Neural cell (in vitro differentiated cells): ENCODE measurements at regions not wholly inside any gene's neighbourhood (a gene's known extent, or its start where the extent isn't known, plus 50 kb on each side); places are given as distances from the start of the nearest gene placed in this dataset.

Source experiments
- H2AFZ ChIP-seq: fragments of 200-600, 300-800 bp; sonication (generic), shearing (Covaris generic); 2 replicates; pipeline ENCODE4 v1.6.0; 2014; ENCODE audit warnings: low read depth, mild to moderate bottlenecking, antibody characterized with exemption, low read length, moderate library complexity
- H3F3A ChIP-seq: fragments of 200-600 bp; shearing (Covaris generic); 2 replicates; pipeline ENCODE4 v1.6.1; 2016; ENCODE audit warnings: mild to moderate bottlenecking, moderate library complexity, mixed read lengths, antibody characterized with exemption, low read length; ENCODE audit not compliant: insufficient read depth, poor library complexity, severe bottlenecking
- H3K27ac ChIP-seq: fragments of 200-600, 300-800 bp; sonication (generic), shearing (Covaris generic); 2 replicates; pipeline ENCODE4 v1.5.1; 2014; ENCODE audit warnings: mild to moderate bottlenecking, low read length, moderate library complexity
- H3K27me3 ChIP-seq: fragments of 300-800, 200-600 bp; sonication (generic), shearing (Covaris generic); 2 replicates; pipeline ENCODE4 v1.6.0; 2014; ENCODE audit warnings: mild to moderate bottlenecking, low read depth, low read length, moderate library complexity; ENCODE audit not compliant: insufficient read depth
- H3K36me3 ChIP-seq: fragments of 300-800, 200-600 bp; sonication (generic), shearing (Covaris generic); 2 replicates; pipeline ENCODE4 v1.5.1; 2014; ENCODE audit warnings: mild to moderate bottlenecking, antibody characterized with exemption, low read length, moderate library complexity; ENCODE audit not compliant: insufficient read depth
- H3K4me2 ChIP-seq: fragments of 300-800, 200-600 bp; sonication (generic), shearing (Covaris generic); 2 replicates; pipeline ENCODE4 v1.6.0; 2014; ENCODE audit warnings: mild to moderate bottlenecking, low read length
- H3K4me3 ChIP-seq: fragments of 300-800, 200-600 bp; sonication (generic), shearing (Covaris generic); 2 replicates; pipeline ENCODE4 v1.5.1; 2014; ENCODE audit warnings: mild to moderate bottlenecking, low read length, moderate library complexity
- H3K79me2 ChIP-seq: fragments of 200-600 bp; shearing (Covaris generic); replicated peaks from 2 replicates; pipeline ENCODE4 v1.6.0; 2014; ENCODE audit warnings: mild to moderate bottlenecking, low read length, moderate library complexity; ENCODE audit not compliant: insufficient read depth
- H3K9ac ChIP-seq: fragments of 300-800, 200-600 bp; sonication (generic), shearing (Covaris generic); 2 replicates; pipeline ENCODE4 v1.6.1; 2016; ENCODE audit warnings: mild to moderate bottlenecking, low read length, mixed read lengths
- H3K9me2 ChIP-seq: fragments of 200-600 bp; shearing (Covaris generic); 2 replicates; pipeline ENCODE4 v1.6.1; 2016; ENCODE audit warnings: mild to moderate bottlenecking, low read length, mixed read lengths; ENCODE audit not compliant: insufficient read depth
- H3K9me3 ChIP-seq: fragments of 200-600, 300-800 bp; sonication (generic), shearing (Covaris generic); 2 replicates; pipeline ENCODE4 v1.6.1; 2016; ENCODE audit warnings: mild to moderate bottlenecking, mixed run types, low read length, moderate library complexity, mixed read lengths
- H4K20me1 ChIP-seq: fragments of 200-600 bp; shearing (Covaris generic); 2 replicates; pipeline ENCODE4 v1.6.1; 2016; ENCODE audit warnings: mild to moderate bottlenecking, mixed run types; ENCODE audit not compliant: insufficient read depth
- CTCF ChIP-seq: fragments of 450-650 bp; IDR thresholded peaks from 2 replicates; pipeline ENCODE4 v1.5.1; 2014; ENCODE audit warnings: antibody characterized with exemption, mild to moderate bottlenecking, moderate library complexity; ENCODE audit not compliant: poor library complexity, severe bottlenecking
- EP300 ChIP-seq: fragments of 450-650 bp; conservative IDR thresholded peaks from 2 replicates; pipeline ENCODE4 v1.6.1; 2014; ENCODE audit warnings: antibody characterized with exemption, mild to moderate bottlenecking, moderate library complexity; ENCODE audit not compliant: poor library complexity, severe bottlenecking
- EZH2 ChIP-seq: fragments of 200-600, 300-800 bp; shearing (Covaris generic), sonication (generic); IDR thresholded peaks from 2 replicates; pipeline ENCODE4 v1.6.1; 2014; ENCODE audit warnings: antibody characterized with exemption, low read length, borderline replicate concordance, mild to moderate bottlenecking; ENCODE audit not compliant: insufficient read depth, poor library complexity, severe bottlenecking
- MXI1 ChIP-seq: fragments of 450-650 bp; conservative IDR thresholded peaks from 2 replicates; pipeline ENCODE4 v1.6.1; 2014; ENCODE audit warnings: antibody characterized with exemption, mild to moderate bottlenecking; ENCODE audit not compliant: poor library complexity, severe bottlenecking
- POLR2AphosphoS5 ChIP-seq: IDR thresholded peaks from 2 replicates; pipeline ENCODE4 v1.6.1; 2012
- RAD21 ChIP-seq: fragments of 450-650 bp; conservative IDR thresholded peaks from 2 replicates; pipeline ENCODE4 v1.6.1; 2014; ENCODE audit warnings: antibody characterized with exemption, mild to moderate bottlenecking, moderate library complexity
- REST ChIP-seq: IDR thresholded peaks from 2 replicates; pipeline ENCODE4 v1.6.1; 2012; ENCODE audit warnings: borderline replicate concordance
- SMC3 ChIP-seq: fragments of 450-650 bp; conservative IDR thresholded peaks from 2 replicates; pipeline ENCODE4 v1.6.1; 2014; ENCODE audit warnings: antibody characterized with exemption, mild to moderate bottlenecking, moderate library complexity; ENCODE audit not compliant: poor library complexity
- TAF1 ChIP-seq: IDR thresholded peaks from 2 replicates; pipeline ENCODE4 v1.6.1; 2012; ENCODE audit warnings: low read depth

- H3K36me3 ChIP-seq: no peaks in the 10 kb centered on the region
- no peaks in the 10 kb centered on the region for H3K9me3 ChIP-seq
- no peak for TF ChIP-seq MXI1
- no peak for TF ChIP-seq TAF1
- TF ChIP-seq EP300: no peak
- TF ChIP-seq EZH2: no peak
- TF ChIP-seq RAD21: no peak
- no peak for TF ChIP-seq CTCF
Observed at GRCh38 chr7:132002343-132002968, 446.0 kb upstream of the PODXL start.

GRCh38 chr7:132001146-132001545 is 444.7 kb upstream of the PODXL start:
- H3K9me2 ChIP-seq: no peaks in the 10 kb centered on the region
- H4K20me1 ChIP-seq: no peaks in the 10 kb centered on the region
- H3K4me2 ChIP-seq: no peak overlapping the region
- H3K27ac ChIP-seq: no peak overlapping the region
- H3K4me3 ChIP-seq: no peak overlapping the region
- H3K36me3 ChIP-seq: no peaks in the 10 kb centered on the region
- no peaks in the 10 kb centered on the region for H3K27me3 ChIP-seq
- TF ChIP-seq EP300 (no peak), TAF1 (no peak), REST (no peak), SMC3 (no peak), POLR2AphosphoS5 (no peak), RAD21 (no peak), EZH2 (no peak), CTCF (no peak), MXI1 (no peak)
- H3F3A ChIP-seq: no peaks in the 10 kb centered on the region
- H2AFZ ChIP-seq: no peak overlapping the region
- H3K9me3 ChIP-seq: no peaks in the 10 kb centered on the region
- H3K79me2 ChIP-seq: no peaks in the 10 kb centered on the region
- no peak overlapping the region for H3K9ac ChIP-seq

More at GRCh38 chr7:132002343-132002968, 446.0 kb upstream of the PODXL start:
- Histone ChIP-seq H3K9ac (no peak overlapping the region), H2AFZ (no peak overlapping the region), H3K4me2 (no peak overlapping the region), H3K27ac (no peak overlapping the region), H3K9me2 (no peaks in the 10 kb centered on the region), H3K79me2 (no peaks in the 10 kb centered on the region), H4K20me1 (no peaks in the 10 kb centered on the region), H3K27me3 (no peaks in the 10 kb centered on the region), H3F3A (no peaks in the 10 kb centered on the region), H3K4me3 (no peak overlapping the region)
